ENCODE measurements at regions not wholly inside any gene's neighbourhood (a gene's known extent, or its start where the extent isn't known, plus 50 kb on each side); places are given as distances from the start of the nearest gene placed in this dataset.

GRCh38 chr2:107618769-107619168, 207.9 kb upstream of the RGPD4 start:
- ATAC-seq (ENCODE audit: poor library complexity): no peak

GRCh38 chr2:107621186-107622165, 205.2 kb upstream of the RGPD4 start:
- DNase-seq (peak; percentile 53), ATAC-seq (ENCODE audit: poor library complexity) (peak; percentile 78)
- intact Hi-C loops (cut with DNase I): no loop called here

More at GRCh38 chr2:107618769-107619168, 207.9 kb upstream of the RGPD4 start:
- no peak for DNase-seq
- intact Hi-C loops (cut with DNase I): no loop called here

GRCh38 chr2:107622741-107623310, 203.9 kb upstream of the RGPD4 start:
- intact Hi-C loops (cut with DNase I): no loop called here
- DNase-seq (no peak), ATAC-seq (ENCODE audit: poor library complexity) (no peak)

GRCh38 chr2:107625982-107626381, 200.7 kb upstream of the RGPD4 start:
- intact Hi-C loops (cut with DNase I): no loop called here
- ATAC-seq (ENCODE audit: poor library complexity) (no peak), DNase-seq (no peak)

GRCh38 chr2:107627164-107627563, 199.5 kb upstream of the RGPD4 start:
- DNase-seq (no peak), ATAC-seq (ENCODE audit: poor library complexity) (no peak)
- intact Hi-C loops (cut with DNase I): no loop called here

GRCh38 chr2:107627926-107628325, 198.8 kb upstream of the RGPD4 start:
- no peak for ATAC-seq (ENCODE audit: poor library complexity)
- DNase-seq: no peak
- intact Hi-C loops (cut with DNase I): no loop called here

GRCh38 chr2:107633580-107634147, 193.0 kb upstream of the RGPD4 start:
- no peak for DNase-seq
- ATAC-seq (ENCODE audit: poor library complexity): no peak
- intact Hi-C loops (cut with DNase I): no loop called here

GRCh38 chr2:107634172-107634571, 192.5 kb upstream of the RGPD4 start:
- intact Hi-C loops (cut with DNase I): no loop called here
- DNase-seq (no peak), ATAC-seq (ENCODE audit: poor library complexity) (no peak)

GRCh38 chr2:107635883-107636282, 190.8 kb upstream of the RGPD4 start:
- ATAC-seq (ENCODE audit: poor library complexity) (no peak), DNase-seq (no peak)
- intact Hi-C loops (cut with DNase I): no loop called here

GRCh38 chr2:107645586-107645985, 181.1 kb upstream of the RGPD4 start:
- intact Hi-C loops (cut with DNase I): no loop called here
- ATAC-seq (ENCODE audit: poor library complexity) (no peak), DNase-seq (no peak)

GRCh38 chr2:107648781-107649404, 177.8 kb upstream of the RGPD4 start:
- DNase-seq: no peak
- intact Hi-C loops (cut with DNase I): no loop called here
- ATAC-seq (ENCODE audit: poor library complexity): no peak

- DNase-seq (no peak), ATAC-seq (ENCODE audit: poor library complexity) (no peak)
- intact Hi-C loops (cut with DNase I): no loop called here
Measured at GRCh38 chr2:107657049-107657448, 169.6 kb upstream of the RGPD4 start.

GRCh38 chr2:107663632-107664031, 163.1 kb upstream of the RGPD4 start:
- DNase-seq: no peak
- intact Hi-C loops (cut with DNase I): no loop called here
- no peak for ATAC-seq (ENCODE audit: poor library complexity)

- ATAC-seq (ENCODE audit: poor library complexity): no peak
- intact Hi-C loops (cut with DNase I): no loop called here
- no peak for DNase-seq
Measured at GRCh38 chr2:107669335-107669734, 157.4 kb upstream of the RGPD4 start.

GRCh38 chr2:107681936-107682335, 144.8 kb upstream of the RGPD4 start:
- DNase-seq: no peak
- ATAC-seq (ENCODE audit: poor library complexity): no peak
- intact Hi-C loops (cut with DNase I): no loop called here

GRCh38 chr2:107684421-107684820, 142.3 kb upstream of the RGPD4 start:
- DNase-seq (no peak), ATAC-seq (ENCODE audit: poor library complexity) (no peak)
- intact Hi-C loops (cut with DNase I): no loop called here

GRCh38 chr2:107685421-107685986, 141.2 kb upstream of the RGPD4 start:
- no peak for DNase-seq
- intact Hi-C loops (cut with DNase I): no loop called here

GRCh38 chr2:107687073-107687472, 139.6 kb upstream of the RGPD4 start:
- no peak for ATAC-seq (ENCODE audit: poor library complexity)
- intact Hi-C loops (cut with DNase I): no loop called here

More at GRCh38 chr2:107685421-107685986, 141.2 kb upstream of the RGPD4 start:
- no peak for ATAC-seq (ENCODE audit: poor library complexity)

GRCh38 chr2:107688135-107688534, 138.6 kb upstream of the RGPD4 start:
- ATAC-seq (ENCODE audit: poor library complexity) (no peak), DNase-seq (no peak)
- intact Hi-C loops (cut with DNase I): no loop called here

More at GRCh38 chr2:107687073-107687472, 139.6 kb upstream of the RGPD4 start:
- no peak for DNase-seq
